Thyroid gland (tissue), 4 donors: ENCODE measurements at regions not wholly inside any gene's neighbourhood (a gene's known extent, or its start where the extent isn't known, plus 50 kb on each side); places are given as distances from the start of the nearest gene placed in this dataset.

Experiments used
- DNase-seq, 2 donors: peaks; one replicate each; pipeline ENCODE4 v3.0.0-alpha.2; 2019
- H3K27ac ChIP-seq, 3 donors: fragments of 200-600 bp; sonication (generic); 1 replicate in 2 of 3; 2 replicates in 1 of 3; pipeline ENCODE4 v1.5.1; 2016 to 2019; ENCODE audit warnings: mild to moderate bottlenecking in 1 of 3, moderate library complexity in 1 of 3
- H3K27me3 ChIP-seq: fragments of 200-600 bp; sonication (generic); one replicate; pipeline ENCODE4 v1.5.1; 2019
- H3K36me3 ChIP-seq, 2 donors: fragments of 200-600 bp; sonication (generic); one replicate each; pipeline ENCODE4 v1.5.1; 2016 to 2019
- H3K4me1 ChIP-seq, 2 donors: fragments of 200-600 bp; sonication (generic); one replicate each; pipeline ENCODE4 v1.5.1; 2017 to 2019
- H3K4me3 ChIP-seq, 3 donors: fragments of 200-600 bp; sonication (generic); replicated peaks in 1 of 3; 1 replicate in 2 of 3; 2 replicates in 1 of 3; pipeline ENCODE4 v1.5.1; 2016; ENCODE audit warnings: mild to moderate bottlenecking in 1 of 3
- H3K9me3 ChIP-seq: fragments of 200-600 bp; sonication (generic); one replicate; pipeline ENCODE4 v1.5.1; 2017
- POLR2A ChIP-seq, 2 donors: fragments of 450-650 bp; IDR thresholded peaks; one replicate each; pipeline ENCODE4 v1.6.1; 2017; ENCODE audit warnings: antibody characterized with exemption in 2 of 2, mild to moderate bottlenecking in 2 of 2, moderate library complexity in 1 of 2
- WGBS, 2 donors: methylation state at CpG; one replicate each; pipeline ENCODE4 v1.1.5; 2017; 5-methylcytosine and 5-hydroxymethylcytosine counted together
- intact Hi-C: fragments of 100-400 bp; cut with DNase I; formaldehyde crosslinking; loops from one replicate; pipeline ENCODE4 v1.15.1; 2023
- TF ChIP-seq, protein P1 (sequence below), 6 experiments: fragments of 200-600 bp in 3 of 6; fragments of 450-650 bp in 3 of 6; sonication (generic) in 3 of 6; IDR thresholded peaks; one replicate each; pipeline ENCODE4 v1.5.1; 2016 to 2019; ENCODE audit warnings: antibody characterized with exemption in 6 of 6, mild to moderate bottlenecking in 2 of 6, inconsistent platforms in 1 of 6, moderate library complexity in 1 of 6

- Histone ChIP-seq H3K4me3 (no peak overlapping the region), H3K9me3 (no peaks in the 10 kb centered on the region), H3K27me3 (no peaks in the 10 kb centered on the region), H3K36me3 (no peaks in the 10 kb centered on the region), H3K4me1 (no peaks in the 10 kb centered on the region), H3K27ac (no peak overlapping the region)
- TF ChIP-seq POLR2A (IDR thresholded peaks at IDR 0.05) = no peak
- TF ChIP-seq, protein P1, sequence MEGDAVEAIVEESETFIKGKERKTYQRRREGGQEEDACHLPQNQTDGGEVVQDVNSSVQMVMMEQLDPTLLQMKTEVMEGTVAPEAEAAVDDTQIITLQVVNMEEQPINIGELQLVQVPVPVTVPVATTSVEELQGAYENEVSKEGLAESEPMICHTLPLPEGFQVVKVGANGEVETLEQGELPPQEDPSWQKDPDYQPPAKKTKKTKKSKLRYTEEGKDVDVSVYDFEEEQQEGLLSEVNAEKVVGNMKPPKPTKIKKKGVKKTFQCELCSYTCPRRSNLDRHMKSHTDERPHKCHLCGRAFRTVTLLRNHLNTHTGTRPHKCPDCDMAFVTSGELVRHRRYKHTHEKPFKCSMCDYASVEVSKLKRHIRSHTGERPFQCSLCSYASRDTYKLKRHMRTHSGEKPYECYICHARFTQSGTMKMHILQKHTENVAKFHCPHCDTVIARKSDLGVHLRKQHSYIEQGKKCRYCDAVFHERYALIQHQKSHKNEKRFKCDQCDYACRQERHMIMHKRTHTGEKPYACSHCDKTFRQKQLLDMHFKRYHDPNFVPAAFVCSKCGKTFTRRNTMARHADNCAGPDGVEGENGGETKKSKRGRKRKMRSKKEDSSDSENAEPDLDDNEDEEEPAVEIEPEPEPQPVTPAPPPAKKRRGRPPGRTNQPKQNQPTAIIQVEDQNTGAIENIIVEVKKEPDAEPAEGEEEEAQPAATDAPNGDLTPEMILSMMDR (IDR thresholded peaks at IDR 0.05) = no peak
- 20 to 26% methylated on average over 1 of the region's 1 CpG for WGBS, 2 donors
- DNase-seq = no peak
- intact Hi-C loops = no loop called here
Measured at GRCh38 chr4:14143892-14144291, 516.4 kb upstream of the BOD1L1 start.

DNA sequence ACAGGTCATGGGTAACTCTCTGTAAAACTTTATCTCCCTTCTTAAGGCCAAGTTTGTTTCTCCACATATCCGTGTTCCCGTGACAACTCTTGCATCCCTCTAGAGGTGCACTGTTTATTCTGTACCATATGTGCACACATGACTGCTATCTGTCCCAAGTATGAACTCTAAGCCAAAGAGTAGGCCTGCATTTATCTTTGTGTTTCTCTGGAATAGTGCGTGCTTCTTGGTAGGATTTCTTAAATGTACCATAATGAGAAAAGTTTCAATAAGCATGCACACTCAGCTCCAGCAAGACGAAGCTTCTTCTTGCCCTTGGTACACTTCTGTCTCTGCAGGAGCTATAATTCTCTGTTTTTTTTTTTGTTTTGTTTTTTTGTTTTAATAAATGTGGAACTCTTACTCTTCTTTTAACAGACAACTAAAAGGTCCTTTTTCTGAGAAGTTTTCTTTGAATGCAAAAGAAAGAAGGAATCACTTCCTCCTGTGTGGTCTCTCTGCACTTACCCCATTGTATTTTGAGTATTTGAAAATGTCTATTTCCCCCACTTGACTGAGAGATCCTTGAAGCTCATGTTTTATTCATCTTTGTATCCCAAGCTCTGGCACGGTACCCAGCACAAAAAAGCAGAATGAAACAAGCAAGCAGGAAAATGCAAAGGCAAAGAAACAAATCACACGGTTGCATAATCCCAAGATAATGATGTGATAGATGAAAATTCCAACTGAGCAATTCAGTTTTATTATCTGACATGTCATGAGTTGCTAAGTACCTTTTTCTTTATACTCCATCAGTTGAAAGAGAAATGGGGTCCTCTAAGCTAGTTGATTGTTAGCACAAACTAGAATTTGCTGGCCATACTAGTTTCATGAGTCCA, 521.9 kb upstream of the BOD1L1 start:
- Histone ChIP-seq H3K36me3 (no peaks in the 10 kb centered on the region), H3K4me3 (no peak overlapping the region), H3K27ac (no peak overlapping the region), H3K9me3 (no peaks in the 10 kb centered on the region), H3K4me1 (no peaks in the 10 kb centered on the region), H3K27me3 (no peaks in the 10 kb centered on the region)
- DNase-seq = no peak
- WGBS, 2 donors = 66 to 72% methylated on average over 5 to 6 of the region's 6 CpGs
- intact Hi-C loops = no loop called here
- no peak for TF ChIP-seq POLR2A (IDR thresholded peaks at IDR 0.05)
- TF ChIP-seq, protein P1 (IDR thresholded peaks at IDR 0.05) = no peak

GRCh38 chr4:14151101-14151500, 523.6 kb upstream of the BOD1L1 start:
- DNase-seq = no peak
- H3K4me1 ChIP-seq = no peaks in the 10 kb centered on the region
- intact Hi-C loops = no loop called here
- 78 to 88% methylated on average over 2 of the region's 2 CpGs for WGBS, 2 donors
- no peaks in the 10 kb centered on the region for H3K27me3 ChIP-seq
- TF ChIP-seq, protein P1 (IDR thresholded peaks at IDR 0.05) = no peak
- TF ChIP-seq POLR2A (IDR thresholded peaks at IDR 0.05) = no peak
- H3K36me3 ChIP-seq = no peaks in the 10 kb centered on the region
- no peaks in the 10 kb centered on the region for H3K9me3 ChIP-seq
- H3K4me3 ChIP-seq = no peak overlapping the region
- H3K27ac ChIP-seq = no peak overlapping the region

GRCh38 chr4:14152834-14153519, 525.5 kb upstream of the BOD1L1 start:
- Histone ChIP-seq H3K27ac (no peak overlapping the region), H3K4me1 (no peaks in the 10 kb centered on the region), H3K4me3 (no peak overlapping the region), H3K9me3 (no peaks in the 10 kb centered on the region), H3K27me3 (no peaks in the 10 kb centered on the region), H3K36me3 (no peaks in the 10 kb centered on the region)
- intact Hi-C loops = no loop called here
- DNase-seq = no peak
- 82 to 83% methylated on average over 4 of the region's 4 CpGs for WGBS, 2 donors
- no peak for TF ChIP-seq POLR2A (IDR thresholded peaks at IDR 0.05)
- TF ChIP-seq, protein P1 (IDR thresholded peaks at IDR 0.05) = no peak

GRCh38 chr4:14155803-14156202, 528.3 kb upstream of the BOD1L1 start:
- TF ChIP-seq, protein P1 (IDR thresholded peaks at IDR 0.05) = no peak
- no peak for TF ChIP-seq POLR2A (IDR thresholded peaks at IDR 0.05)
- no peak overlapping the region for H3K27ac ChIP-seq
- H3K4me1 ChIP-seq = no peaks in the 10 kb centered on the region
- H3K27me3 ChIP-seq = no peaks in the 10 kb centered on the region
- WGBS, 2 donors = 89 to 91% methylated on average over 3 of the region's 3 CpGs
- intact Hi-C loops = no loop called here
- H3K4me3 ChIP-seq = no peak overlapping the region
- no peak for DNase-seq
- H3K36me3 ChIP-seq = no peaks in the 10 kb centered on the region
- no peaks in the 10 kb centered on the region for H3K9me3 ChIP-seq
